ENCODE measurements at regions not wholly inside any gene's neighbourhood (a gene's known extent, or its start where the extent isn't known, plus 50 kb on each side); places are given as distances from the start of the nearest gene placed in this dataset.

DNA sequence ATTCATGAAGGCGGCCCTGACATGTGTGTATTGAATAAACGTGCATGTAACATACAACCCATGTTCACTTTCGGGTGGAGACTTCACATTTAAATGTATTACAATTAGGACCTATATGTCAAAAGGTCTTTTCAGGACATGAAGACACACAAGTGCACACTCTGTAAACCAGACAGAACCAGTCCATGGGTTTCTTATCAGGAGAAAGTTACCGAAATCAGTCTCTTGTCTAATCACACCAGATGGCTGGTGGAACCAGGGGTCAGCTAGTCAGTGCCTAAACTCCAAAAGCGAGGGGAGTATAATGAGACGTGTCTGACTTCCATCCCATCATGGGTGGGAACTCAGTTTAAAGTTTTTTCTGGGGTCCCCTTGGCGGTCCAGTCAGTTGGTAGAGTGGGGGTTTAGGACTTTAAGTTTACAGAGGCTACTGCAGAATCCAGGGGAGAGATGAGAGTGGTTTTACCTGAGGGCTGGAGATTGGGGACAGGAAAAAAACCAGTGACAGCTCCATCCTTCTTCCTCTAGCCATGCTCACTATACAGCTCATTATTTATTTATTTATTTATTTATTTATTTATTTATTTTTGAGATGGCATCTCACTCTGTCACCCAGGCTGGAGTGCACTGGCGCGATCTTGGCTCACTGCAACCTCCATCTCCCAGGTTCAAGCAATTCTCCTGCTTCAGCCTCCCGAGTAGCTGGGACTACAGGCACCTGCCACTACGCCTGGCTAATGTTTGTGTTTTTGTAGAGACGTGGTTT is 251.3 kb upstream of the LYZL1 start:
- TF ChIP-seq, protein P1, sequence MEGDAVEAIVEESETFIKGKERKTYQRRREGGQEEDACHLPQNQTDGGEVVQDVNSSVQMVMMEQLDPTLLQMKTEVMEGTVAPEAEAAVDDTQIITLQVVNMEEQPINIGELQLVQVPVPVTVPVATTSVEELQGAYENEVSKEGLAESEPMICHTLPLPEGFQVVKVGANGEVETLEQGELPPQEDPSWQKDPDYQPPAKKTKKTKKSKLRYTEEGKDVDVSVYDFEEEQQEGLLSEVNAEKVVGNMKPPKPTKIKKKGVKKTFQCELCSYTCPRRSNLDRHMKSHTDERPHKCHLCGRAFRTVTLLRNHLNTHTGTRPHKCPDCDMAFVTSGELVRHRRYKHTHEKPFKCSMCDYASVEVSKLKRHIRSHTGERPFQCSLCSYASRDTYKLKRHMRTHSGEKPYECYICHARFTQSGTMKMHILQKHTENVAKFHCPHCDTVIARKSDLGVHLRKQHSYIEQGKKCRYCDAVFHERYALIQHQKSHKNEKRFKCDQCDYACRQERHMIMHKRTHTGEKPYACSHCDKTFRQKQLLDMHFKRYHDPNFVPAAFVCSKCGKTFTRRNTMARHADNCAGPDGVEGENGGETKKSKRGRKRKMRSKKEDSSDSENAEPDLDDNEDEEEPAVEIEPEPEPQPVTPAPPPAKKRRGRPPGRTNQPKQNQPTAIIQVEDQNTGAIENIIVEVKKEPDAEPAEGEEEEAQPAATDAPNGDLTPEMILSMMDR (conservative IDR thresholded peaks at IDR 0.05; ENCODE audit: low read depth in 2 of 2), result no peak
- TF ChIP-seq EZH2phosphoT487 (IDR thresholded peaks at IDR 0.05; ENCODE audit: unreplicated experiment), result no peak
- no peak for TF ChIP-seq EZH2 (IDR thresholded peaks at IDR 0.05; ENCODE audit: low read depth, unreplicated experiment)
- no peak for TF ChIP-seq POLR2AphosphoS5 (IDR thresholded peaks at IDR 0.05; ENCODE audit: low read depth)
- no peak for TF ChIP-seq ZNF114 (CRISPR knock-in tag; IDR thresholded peaks at IDR 0.05)
- TF ChIP-seq REST (IDR thresholded peaks at IDR 0.05; ENCODE audit: unreplicated experiment), result no peak
- no peak for TF ChIP-seq JUNB (IDR thresholded peaks at IDR 0.05; ENCODE audit: unreplicated experiment)
- TF ChIP-seq STAT1 (IDR thresholded peaks at IDR 0.05; ENCODE audit: unreplicated experiment), result no peak

Data from GM23338 (cell line).